Body of pancreas (tissue), 4 donors: ENCODE measurements at regions not wholly inside any gene's neighbourhood (a gene's known extent, or its start where the extent isn't known, plus 50 kb on each side); places are given as distances from the start of the nearest gene placed in this dataset.

Source experiments
- POLR2A ChIP-seq, 3 donors: fragments of 450-650 bp; IDR thresholded peaks; one replicate each; pipeline ENCODE4 v1.6.1; 2016; ENCODE audit warnings: antibody characterized with exemption in 3 of 3, mild to moderate bottlenecking in 2 of 3
- TF ChIP-seq, protein P1 (sequence below), 7 experiments: fragments of 450-650 bp in 4 of 7; fragments of 200-600 bp in 3 of 7; sonication (generic) in 3 of 7; IDR thresholded peaks; one replicate each; pipeline ENCODE4 v1.5.1; 2016 to 2019; ENCODE audit warnings: antibody characterized with exemption in 7 of 7

DNA sequence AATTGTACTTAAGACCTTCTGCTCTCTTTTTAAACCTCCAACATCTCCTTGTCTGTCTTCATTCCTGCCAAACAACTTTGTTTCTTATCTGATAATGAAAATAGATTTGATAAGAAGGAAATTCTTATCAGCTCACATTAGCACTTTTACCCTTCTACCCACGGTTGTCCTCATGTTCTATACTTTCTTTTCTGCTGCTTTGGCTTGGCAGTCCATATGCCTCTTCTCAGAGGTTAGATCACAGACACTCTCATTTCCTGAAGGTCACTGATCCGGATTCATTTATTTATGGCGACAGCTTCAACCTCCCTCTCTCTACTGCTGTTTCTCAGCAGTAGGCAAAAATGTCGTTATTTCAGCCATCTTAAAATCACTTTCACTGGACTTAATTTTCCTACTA lies 2015.8 kb downstream of the NCAM2 start:
- TF ChIP-seq, protein P1, sequence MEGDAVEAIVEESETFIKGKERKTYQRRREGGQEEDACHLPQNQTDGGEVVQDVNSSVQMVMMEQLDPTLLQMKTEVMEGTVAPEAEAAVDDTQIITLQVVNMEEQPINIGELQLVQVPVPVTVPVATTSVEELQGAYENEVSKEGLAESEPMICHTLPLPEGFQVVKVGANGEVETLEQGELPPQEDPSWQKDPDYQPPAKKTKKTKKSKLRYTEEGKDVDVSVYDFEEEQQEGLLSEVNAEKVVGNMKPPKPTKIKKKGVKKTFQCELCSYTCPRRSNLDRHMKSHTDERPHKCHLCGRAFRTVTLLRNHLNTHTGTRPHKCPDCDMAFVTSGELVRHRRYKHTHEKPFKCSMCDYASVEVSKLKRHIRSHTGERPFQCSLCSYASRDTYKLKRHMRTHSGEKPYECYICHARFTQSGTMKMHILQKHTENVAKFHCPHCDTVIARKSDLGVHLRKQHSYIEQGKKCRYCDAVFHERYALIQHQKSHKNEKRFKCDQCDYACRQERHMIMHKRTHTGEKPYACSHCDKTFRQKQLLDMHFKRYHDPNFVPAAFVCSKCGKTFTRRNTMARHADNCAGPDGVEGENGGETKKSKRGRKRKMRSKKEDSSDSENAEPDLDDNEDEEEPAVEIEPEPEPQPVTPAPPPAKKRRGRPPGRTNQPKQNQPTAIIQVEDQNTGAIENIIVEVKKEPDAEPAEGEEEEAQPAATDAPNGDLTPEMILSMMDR (IDR thresholded peaks at IDR 0.05) = no peak
- TF ChIP-seq POLR2A (IDR thresholded peaks at IDR 0.05) = no peak
